H1 (cell line): ENCODE measurements at regions not wholly inside any gene's neighbourhood (a gene's known extent, or its start where the extent isn't known, plus 50 kb on each side); places are given as distances from the start of the nearest gene placed in this dataset.

Source experiments
- CTCF ChIA-PET: fragments of 300-600 bp; sonication (Branson Sonifier 250); formaldehyde crosslinking; loops from one replicate; lab custom pipeline; 2021; ENCODE audit not compliant: partially characterized antibody; lab: Charles Lee
- POLR2A ChIA-PET: fragments of 300-600 bp; sonication (Branson Sonifier 250); formaldehyde crosslinking; loops from one replicate; lab custom pipeline; 2021; ENCODE audit warnings: inconsistent platforms; ENCODE audit not compliant: partially characterized antibody; lab: Charles Lee
- DNase-seq, 2 experiments: peaks; one replicate each; pipeline versions ENCODE4 v3.0.0 to v3.0.0-alpha.2; 2010 to 2022; ENCODE audit warnings: low spot score in 2 of 2, low read depth in 1 of 2, mixed read lengths in 1 of 2
- FAIRE-seq: peaks from 2 replicates; lab custom pipeline; 2011; peaks lifted over from hg19 to GRCh38; lab: Jason Lieb, UNC
- H2AFZ ChIP-seq: 2 replicates; pipeline ENCODE4 v1.8.1; 2012; ENCODE audit warnings: low read length, inconsistent platforms
- H2AK5ac ChIP-seq: 2 replicates; pipeline ENCODE4 v1.6.1; 2013; ENCODE audit warnings: low read depth, low read length
- H2BK120ac ChIP-seq: replicated peaks from 2 replicates; pipeline ENCODE3; 2013; ENCODE audit warnings: low read depth, low read length, inconsistent platforms
- H2BK12ac ChIP-seq: 2 replicates; pipeline ENCODE4 v1.6.1; 2013; ENCODE audit warnings: low read depth, low read length
- H2BK15ac ChIP-seq: 2 replicates; pipeline ENCODE4 v1.6.1; 2013; ENCODE audit warnings: low read length
- H2BK20ac ChIP-seq: 2 replicates; pipeline ENCODE4 v1.6.1; 2013; ENCODE audit warnings: low read length
- H2BK5ac ChIP-seq: 2 replicates; pipeline ENCODE4 v1.6.1; 2013; ENCODE audit warnings: low read depth, low read length
- H3K14ac ChIP-seq: 2 replicates; pipeline ENCODE4 v1.6.1; 2013; ENCODE audit warnings: inconsistent platforms; ENCODE audit not compliant: insufficient read length
- H3K18ac ChIP-seq: 2 replicates; pipeline ENCODE4 v1.6.1; 2013; ENCODE audit warnings: low read length; ENCODE audit errors: extremely low read depth
- H3K23ac ChIP-seq: 2 replicates; pipeline ENCODE4 v1.6.1; 2013; ENCODE audit warnings: inconsistent platforms; ENCODE audit not compliant: insufficient read length
- H3K23me2 ChIP-seq: 2 replicates; pipeline ENCODE4 v1.6.1; 2013; ENCODE audit warnings: low read depth, low read length
- H3K27ac ChIP-seq: 2 replicates; pipeline ENCODE4 v1.6.1; 2011; ENCODE audit warnings: low read depth, low read length, inconsistent platforms
- H3K27me3 ChIP-seq, 4 experiments: replicated peaks in 1 of 4; 1 replicate in 1 of 4; 2 replicates in 3 of 4; pipeline versions ENCODE4 v1.6.1 to v1.8.1; 2011 to 2013; ENCODE audit warnings: low read length in 3 of 4, mild to moderate bottlenecking in 3 of 4, inconsistent platforms in 2 of 4, mixed read lengths in 2 of 4, moderate library complexity in 1 of 4; ENCODE audit not compliant: control insufficient read depth in 3 of 4, insufficient read depth in 3 of 4; ENCODE audit errors: extremely low read depth in 1 of 4
- H3K36me3 ChIP-seq, 4 experiments: 2 replicates each; pipeline versions ENCODE4 v1.6.1 to v1.8.1; 2011 to 2013; ENCODE audit warnings: mild to moderate bottlenecking in 4 of 4, low read length in 3 of 4, moderate library complexity in 2 of 4, control low read depth in 1 of 4, inconsistent platforms in 1 of 4; ENCODE audit not compliant: insufficient read depth in 4 of 4, control insufficient read depth in 2 of 4
- H3K4ac ChIP-seq: replicated peaks from 2 replicates; pipeline ENCODE3; 2013; ENCODE audit warnings: low read length, low read depth, mixed read lengths, inconsistent platforms; ENCODE audit not compliant: insufficient read length
- H3K4me1 ChIP-seq, 4 experiments: replicated peaks in 1 of 4; 1 replicate in 1 of 4; 2 replicates in 3 of 4; pipeline versions ENCODE4 v1.6.1 to v1.8.1; 2011 to 2013; ENCODE audit warnings: low read length in 3 of 4, inconsistent platforms in 2 of 4, mixed read lengths in 1 of 4; ENCODE audit not compliant: insufficient read depth in 4 of 4, control insufficient read depth in 3 of 4
- H3K4me2 ChIP-seq, 2 experiments: 2 replicates each; pipeline versions ENCODE4 v1.6.1 to v1.8.1; 2011 to 2013; ENCODE audit warnings: low read depth in 2 of 2, low read length in 2 of 2, control low read depth in 1 of 2, inconsistent platforms in 1 of 2, mild to moderate bottlenecking in 1 of 2; ENCODE audit not compliant: insufficient read depth in 1 of 2
- H3K4me3 ChIP-seq, 4 experiments: fragments of 200-600, 300-600 bp in 1 of 4; sonication (generic), shearing (Covaris generic), sonication (Bioruptor Twin) in 1 of 4; 2 replicates each; pipeline versions ENCODE4 v1.5.1 to v1.8.1; 2011 to 2016; ENCODE audit warnings: low read length in 4 of 4, low read depth in 3 of 4, control low read depth in 2 of 4, inconsistent platforms in 2 of 4, mild to moderate bottlenecking in 2 of 4, mixed read lengths in 1 of 4, moderate library complexity in 1 of 4; ENCODE audit not compliant: insufficient read depth in 2 of 4; ENCODE audit errors: extremely low read depth in 1 of 4
- H3K56ac ChIP-seq: replicated peaks from 2 replicates; pipeline ENCODE3; 2013; ENCODE audit warnings: low read depth, mild to moderate bottlenecking, mixed read lengths, low read length, inconsistent platforms; ENCODE audit not compliant: insufficient read length
- H3K79me1 ChIP-seq: 2 replicates; pipeline ENCODE4 v1.6.1; 2013; ENCODE audit warnings: low read depth, low read length, control low read depth
- H3K79me2 ChIP-seq, 2 experiments: 2 replicates each; pipeline versions ENCODE4 v1.6.1 to v1.8.1; 2012 to 2013; ENCODE audit warnings: low read length in 2 of 2, mild to moderate bottlenecking in 2 of 2, inconsistent platforms in 1 of 2; ENCODE audit not compliant: insufficient read depth in 2 of 2, control insufficient read depth in 1 of 2
- H3K9ac ChIP-seq, 4 experiments: replicated peaks in 1 of 4; 1 replicate in 1 of 4; 2 replicates in 3 of 4; pipeline versions ENCODE4 v1.6.1 to v1.8.1; 2011 to 2013; ENCODE audit warnings: low read depth in 3 of 4, low read length in 3 of 4, control low read depth in 2 of 4, mild to moderate bottlenecking in 2 of 4, moderate library complexity in 2 of 4, inconsistent platforms in 1 of 4; ENCODE audit errors: extremely low read depth in 1 of 4
- H3K9me3 ChIP-seq, 2 experiments: 2 replicates each; pipeline versions ENCODE4 v1.6.1 to v1.8.1; 2012 to 2013; ENCODE audit warnings: mild to moderate bottlenecking in 2 of 2, moderate library complexity in 2 of 2, control low read depth in 1 of 2, inconsistent platforms in 1 of 2, low read depth in 1 of 2, low read length in 1 of 2, mixed read lengths in 1 of 2; ENCODE audit not compliant: insufficient read depth in 2 of 2
- H4K20me1 ChIP-seq, 2 experiments: replicated peaks in 1 of 2; 2 replicates each; pipeline versions ENCODE3 to v1.8.1; 2011 to 2013; ENCODE audit warnings: inconsistent platforms in 2 of 2, low read length in 2 of 2, mild to moderate bottlenecking in 1 of 2; ENCODE audit not compliant: insufficient read depth in 2 of 2, control insufficient read depth in 1 of 2
- H4K5ac ChIP-seq: 2 replicates; pipeline ENCODE4 v1.6.1; 2013; ENCODE audit warnings: low read length, low read depth, mixed read lengths, inconsistent platforms; ENCODE audit not compliant: insufficient read length
- H4K8ac ChIP-seq: 2 replicates; pipeline ENCODE4 v1.8.0; 2013; ENCODE audit warnings: mild to moderate bottlenecking, moderate library complexity, low read length, inconsistent platforms; ENCODE audit not compliant: insufficient read depth; ENCODE audit errors: extremely low read depth
- H4K91ac ChIP-seq: replicated peaks from 2 replicates; pipeline ENCODE3; 2013; ENCODE audit warnings: low read length, mixed read lengths, inconsistent platforms; ENCODE audit not compliant: insufficient read length
- ATF2 ChIP-seq: IDR thresholded peaks from 2 replicates; pipeline ENCODE4 v1.6.1; 2012; ENCODE audit warnings: low read length, inconsistent platforms
- CBX5 ChIP-seq: fragments of 300-800, 300-1000 bp; sonication (generic); IDR thresholded peaks from 2 replicates; pipeline ENCODE4 v1.7.1; 2016; ENCODE audit warnings: antibody characterized with exemption, low read length, low read depth
- CBX8 ChIP-seq: fragments of 300-800, 300-1000 bp; sonication (generic); IDR thresholded peaks from 2 replicates; pipeline ENCODE4 v1.7.1; 2016; ENCODE audit warnings: low read depth, low read length, borderline replicate concordance
- CEBPB ChIP-seq: IDR thresholded peaks from 2 replicates; pipeline ENCODE4 v1.6.1; 2012; ENCODE audit warnings: low read depth, low read length
- CHD1 ChIP-seq: IDR thresholded peaks from 2 replicates; pipeline ENCODE4 v1.6.1; 2012; ENCODE audit warnings: low read depth, low read length, improper control_type of control experiment
- EP300 ChIP-seq, 2 experiments: IDR thresholded peaks; 1 replicate in 1 of 2; 2 replicates in 1 of 2; pipeline ENCODE4 v1.6.1; 2011 to 2012; ENCODE audit warnings: low read depth in 2 of 2, low read length in 2 of 2, mild to moderate bottlenecking in 2 of 2, borderline replicate concordance in 1 of 2, inconsistent platforms in 1 of 2, moderate library complexity in 1 of 2
- EZH2 ChIP-seq: fragments of 200-600 bp; sonication (generic); IDR thresholded peaks from 2 replicates; pipeline ENCODE4 v1.7.1; 2012; ENCODE audit warnings: low read depth, mild to moderate bottlenecking, moderate library complexity, low read length, inconsistent platforms; ENCODE audit not compliant: severe bottlenecking
- NRF1 ChIP-seq: IDR thresholded peaks from 2 replicates; pipeline ENCODE4 v1.6.1; 2011; ENCODE audit warnings: mild to moderate bottlenecking, low read depth, low read length, improper control_type of control experiment
- PHF8 ChIP-seq: fragments of 200-600 bp; sonication (generic); conservative IDR thresholded peaks from 2 replicates; pipeline ENCODE4 v1.7.1; 2012; ENCODE audit warnings: low read depth, mild to moderate bottlenecking, inconsistent platforms, low read length, moderate library complexity
- POLR2AphosphoS5 ChIP-seq: IDR thresholded peaks from 2 replicates; pipeline ENCODE4 v1.6.1; 2011; ENCODE audit warnings: low read depth, low read length
- SP1 ChIP-seq: IDR thresholded peaks from 2 replicates; pipeline ENCODE4 v1.6.1; 2011; ENCODE audit warnings: low read depth, low read length
- SP2 ChIP-seq: IDR thresholded peaks from 2 replicates; pipeline ENCODE4 v1.6.1; 2012; ENCODE audit warnings: mild to moderate bottlenecking, low read length, inconsistent platforms
- SP4 ChIP-seq: IDR thresholded peaks from 2 replicates; pipeline ENCODE4 v1.6.1; 2012; ENCODE audit warnings: low read length, inconsistent platforms
- YY1 ChIP-seq: IDR thresholded peaks from 2 replicates; pipeline ENCODE4 v1.6.1; 2011; ENCODE audit warnings: low read depth, mild to moderate bottlenecking, low read length
- WGBS, 2 experiments: shearing (Covaris generic) in 1 of 2; methylation state at CpG; one replicate each; pipeline versions ENCODE4 v1.1.6 to v1.1.7; 2013 to 2015; ENCODE audit warnings: low lambda C conversion rate in 2 of 2, mixed read lengths in 2 of 2, inconsistent platforms in 1 of 2, low coverage in 1 of 2, missing lambda C conversion rate in 1 of 2; ENCODE audit not compliant: insufficient replicate concordance in 2 of 2, insufficient coverage in 1 of 2, insufficient read length in 1 of 2; ENCODE audit errors: extremely low coverage in 1 of 2, missing lambda C conversion rate in 1 of 2; 5-methylcytosine and 5-hydroxymethylcytosine counted together

- H3K79me2 ChIP-seq: no peaks in the 10 kb centered on the region
- no peak overlapping the region for H3K27ac ChIP-seq
- no peak overlapping the region for H3K56ac ChIP-seq
- no peak for FAIRE-seq
- no peak overlapping the region for H4K8ac ChIP-seq
- no peaks in the 10 kb centered on the region for H3K36me3 ChIP-seq
- no peaks in the 10 kb centered on the region; a peak in 1 of 7 replicates for H3K4me1 ChIP-seq
- no peak overlapping the region for H2AFZ ChIP-seq
- no peak overlapping the region for H2BK15ac ChIP-seq
- no peaks in the 10 kb centered on the region for H3K9me3 ChIP-seq
- H4K91ac ChIP-seq: no peak overlapping the region
- no peaks in the 10 kb centered on the region for H3K79me1 ChIP-seq
- WGBS, 2 experiments: 93% methylated on average over 2 of the region's 3 CpGs; no CpG with 5 or more reads in 1 of the 2 experiments
- H4K20me1 ChIP-seq: no peaks in the 10 kb centered on the region
- no peak overlapping the region for H4K5ac ChIP-seq
- no peak overlapping the region for H3K4me3 ChIP-seq
- H2BK5ac ChIP-seq: no peak overlapping the region
- no peaks in the 10 kb centered on the region for H3K23me2 ChIP-seq
- CTCF ChIA-PET: interaction anchor here (0.6 to 2.3 kb wide), 3 partner anchors 61 to 1008 kb away, joined by 3 to 8 read pairs (median 4); no protein-coding TSS in a partner anchor
- no peak overlapping the region for H3K14ac ChIP-seq
- no peaks in the 10 kb centered on the region for H3K27me3 ChIP-seq
- H2BK20ac ChIP-seq: no peak overlapping the region
- no peak overlapping the region for H3K18ac ChIP-seq
- POLR2A ChIA-PET: no interaction called here
- no peak overlapping the region for H2AK5ac ChIP-seq
- H3K23ac ChIP-seq: no peak overlapping the region
- H3K9ac ChIP-seq: no peak overlapping the region
- no peak overlapping the region for H3K4ac ChIP-seq
- H2BK12ac ChIP-seq: no peak overlapping the region
- no peak for DNase-seq
- H3K4me2 ChIP-seq: no peak overlapping the region
- H2BK120ac ChIP-seq: no peak overlapping the region
- TF ChIP-seq CEBPB: no peak
- TF ChIP-seq YY1: no peak
- TF ChIP-seq SP4: no peak
- no peak for TF ChIP-seq POLR2AphosphoS5
- TF ChIP-seq PHF8: no peak
- TF ChIP-seq SP2: no peak
- no peak for TF ChIP-seq EP300 (IDR thresholded peaks at IDR 0.05; ENCODE audit: borderline replicate concordance in 1 of 2, low read depth in 2 of 2, low read length in 2 of 2)
- TF ChIP-seq CBX5: no peak
- no peak for TF ChIP-seq SP1
- TF ChIP-seq EZH2: no peak
- no peak for TF ChIP-seq CBX8
- TF ChIP-seq CHD1: no peak
- TF ChIP-seq NRF1: no peak
- no peak for TF ChIP-seq ATF2
Measured at GRCh38 chrX:109830157-109830703, 97.2 kb upstream of the ACSL4 start.
